Astrocyte of the cerebellum (primary cell): ENCODE measurements at regions not wholly inside any gene's neighbourhood (a gene's known extent, or its start where the extent isn't known, plus 50 kb on each side); places are given as distances from the start of the nearest gene placed in this dataset.
"Not testable (repeated sequence)": the region's sequence is repeated elsewhere in the genome, so short reads cannot be mapped to it uniquely, and the experiment has no call there.

ENCODE experiments used
- DNase-seq: peaks from one replicate; pipeline ENCODE4 v3.0.0-alpha.2; 2011; ENCODE audit warnings: low read depth
- H3K4me3 ChIP-seq: 2 replicates; pipeline ENCODE4 v1.5.1; 2011; ENCODE audit warnings: mild to moderate bottlenecking, low read depth, low read length, moderate library complexity
- in situ Hi-C: cut with HindIII; loops from 2 replicates; pipeline ENCODE4 v1.10.0; 2017; ENCODE audit warnings: low sequenced_read_pairs
- TF ChIP-seq, protein P1 (sequence below): IDR thresholded peaks from 2 replicates; pipeline ENCODE4 v1.5.1; 2012; ENCODE audit warnings: low read length, low read depth, moderate library complexity, mild to moderate bottlenecking; ENCODE audit errors: missing control alignments

DNA sequence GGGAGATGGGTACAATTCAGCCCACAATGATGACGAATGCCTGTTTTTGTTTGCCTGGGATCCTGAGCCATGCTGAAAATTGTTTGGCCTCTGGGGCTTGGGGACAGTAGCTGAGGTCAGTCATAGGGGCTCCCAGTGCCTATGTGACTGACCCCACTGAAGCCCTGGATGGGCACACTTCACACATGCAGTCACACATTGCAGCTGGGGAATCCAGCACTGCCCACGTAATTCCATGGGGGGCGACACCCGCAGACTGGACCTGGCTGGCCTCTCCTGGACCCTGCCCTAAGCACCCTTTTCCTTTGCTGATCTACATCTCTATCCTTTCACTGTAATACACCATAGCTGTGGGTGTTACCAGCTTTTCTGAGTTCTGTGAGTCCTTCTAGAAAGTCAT is 295.2 kb upstream of the HS6ST1 start:
- H3K4me3 ChIP-seq = no peak overlapping the region
- TF ChIP-seq, protein P1, sequence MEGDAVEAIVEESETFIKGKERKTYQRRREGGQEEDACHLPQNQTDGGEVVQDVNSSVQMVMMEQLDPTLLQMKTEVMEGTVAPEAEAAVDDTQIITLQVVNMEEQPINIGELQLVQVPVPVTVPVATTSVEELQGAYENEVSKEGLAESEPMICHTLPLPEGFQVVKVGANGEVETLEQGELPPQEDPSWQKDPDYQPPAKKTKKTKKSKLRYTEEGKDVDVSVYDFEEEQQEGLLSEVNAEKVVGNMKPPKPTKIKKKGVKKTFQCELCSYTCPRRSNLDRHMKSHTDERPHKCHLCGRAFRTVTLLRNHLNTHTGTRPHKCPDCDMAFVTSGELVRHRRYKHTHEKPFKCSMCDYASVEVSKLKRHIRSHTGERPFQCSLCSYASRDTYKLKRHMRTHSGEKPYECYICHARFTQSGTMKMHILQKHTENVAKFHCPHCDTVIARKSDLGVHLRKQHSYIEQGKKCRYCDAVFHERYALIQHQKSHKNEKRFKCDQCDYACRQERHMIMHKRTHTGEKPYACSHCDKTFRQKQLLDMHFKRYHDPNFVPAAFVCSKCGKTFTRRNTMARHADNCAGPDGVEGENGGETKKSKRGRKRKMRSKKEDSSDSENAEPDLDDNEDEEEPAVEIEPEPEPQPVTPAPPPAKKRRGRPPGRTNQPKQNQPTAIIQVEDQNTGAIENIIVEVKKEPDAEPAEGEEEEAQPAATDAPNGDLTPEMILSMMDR = no peak
- in situ Hi-C loops = no loop called here
- no peak for DNase-seq

DNA sequence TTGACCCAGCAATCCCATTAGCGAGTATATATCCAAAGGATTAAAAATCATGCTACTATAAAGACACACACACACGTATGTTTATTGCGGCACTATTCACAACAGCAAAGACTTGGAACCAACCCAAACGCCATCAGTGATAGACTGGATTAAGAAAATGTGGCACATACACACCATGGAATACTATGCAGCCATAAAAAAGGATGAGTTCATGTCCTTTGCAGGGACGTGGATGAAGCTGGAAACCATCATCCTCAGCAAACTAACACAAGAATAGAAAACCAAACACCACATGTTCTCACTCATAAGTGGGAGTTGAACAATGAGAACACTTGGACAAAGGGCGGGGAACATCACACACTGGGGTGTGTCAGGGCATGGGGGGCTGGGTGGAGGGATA is 296.2 kb upstream of the HS6ST1 start:
- DNase-seq, in situ Hi-C loops, H3K4me3 ChIP-seq: not testable (repeated sequence)

DNA sequence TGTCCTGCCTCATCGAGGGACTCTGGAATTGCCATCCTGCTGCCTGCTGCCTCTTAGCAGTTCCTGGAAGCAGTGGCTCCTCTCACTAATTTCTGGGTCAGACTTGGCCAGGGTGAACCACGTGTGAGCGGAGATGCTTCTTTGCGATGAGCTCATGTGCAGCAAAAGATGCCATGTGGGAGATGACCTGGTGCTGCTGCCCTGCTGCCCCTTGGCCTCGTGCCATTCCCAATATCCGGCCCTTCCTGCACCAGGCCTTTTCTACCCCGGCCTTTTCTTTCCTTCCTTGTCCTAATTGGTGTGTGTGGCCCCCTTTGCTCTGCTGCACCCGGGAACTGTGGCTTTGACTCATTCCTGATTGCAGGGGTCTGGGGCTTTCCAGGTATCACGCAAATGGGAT is 296.9 kb upstream of the HS6ST1 start:
- no peak for DNase-seq
- no peak overlapping the region for H3K4me3 ChIP-seq
- TF ChIP-seq, protein P1 = no peak
- in situ Hi-C loops = no loop called here

DNA sequence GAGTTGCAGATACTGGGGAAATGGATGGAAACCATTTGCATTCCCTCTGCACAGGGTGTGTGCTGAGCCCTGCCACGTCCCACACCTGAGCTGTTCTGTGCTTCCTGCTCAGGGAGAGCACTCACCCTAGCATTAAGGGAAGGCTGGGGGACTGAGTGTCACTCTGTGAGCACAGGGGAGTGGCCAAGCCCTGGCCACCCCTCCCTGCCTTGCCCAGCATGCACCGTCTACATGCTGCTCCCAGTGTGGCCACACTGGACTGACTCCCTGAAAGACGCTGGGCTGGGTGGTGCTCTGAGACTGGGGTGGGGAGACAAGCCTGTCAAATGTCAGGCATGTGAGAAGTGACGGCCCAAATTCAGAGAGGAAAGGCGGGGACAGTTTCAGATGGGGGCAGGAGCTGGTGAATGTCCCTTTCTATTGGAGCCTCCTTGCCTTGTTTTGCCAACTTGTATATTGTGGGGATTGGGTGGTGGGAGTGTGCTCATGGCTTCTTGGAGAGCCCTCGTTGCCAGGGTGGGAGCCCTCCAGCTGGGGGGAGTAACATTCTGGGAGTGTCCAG is 298.4 kb upstream of the HS6ST1 start:
- no peak overlapping the region for H3K4me3 ChIP-seq
- DNase-seq = no peak
- TF ChIP-seq, protein P1 = no peak
- in situ Hi-C loops = no loop called here

DNA sequence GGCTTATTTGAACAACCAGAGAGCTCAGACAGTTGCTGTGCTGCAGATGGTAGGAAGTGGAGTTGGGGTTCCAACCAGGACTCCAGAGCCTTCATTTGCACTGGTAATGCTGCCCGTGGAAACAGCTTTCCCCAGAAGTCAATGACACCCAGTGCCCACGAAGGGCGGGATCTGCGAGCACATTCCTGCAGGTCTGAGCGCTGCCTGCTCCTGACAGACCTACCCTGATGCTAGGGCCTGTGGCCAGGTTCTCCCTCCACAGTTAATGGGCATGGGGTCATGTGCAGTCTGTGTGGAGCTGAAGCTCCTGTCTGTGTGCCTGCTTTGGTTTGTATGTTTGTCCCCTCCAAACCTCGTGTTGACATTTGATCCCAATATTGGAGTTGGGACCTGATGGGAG is 299.0 kb upstream of the HS6ST1 start:
- H3K4me3 ChIP-seq = no peak overlapping the region
- in situ Hi-C loops = no loop called here
- TF ChIP-seq, protein P1 = no peak
- no peak for DNase-seq

DNA sequence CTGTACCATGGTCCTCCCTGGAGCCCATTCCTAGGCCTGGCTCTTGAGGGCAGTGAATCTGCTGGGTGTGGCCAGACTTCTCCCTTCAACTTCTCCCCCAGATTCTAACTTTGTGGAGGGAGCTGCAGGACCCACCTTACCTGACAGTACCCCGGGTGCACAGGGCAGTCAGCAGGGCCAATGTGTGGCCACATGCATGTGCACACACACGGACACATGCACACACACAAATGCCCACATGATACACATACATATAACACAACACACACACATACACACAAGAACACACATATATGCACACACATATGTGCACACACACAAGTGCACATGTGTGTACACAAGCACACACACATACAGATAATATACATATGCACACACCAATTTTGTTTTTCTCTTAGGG is 300.0 kb upstream of the HS6ST1 start:
- DNase-seq = no peak
- no peak overlapping the region for H3K4me3 ChIP-seq
- TF ChIP-seq, protein P1 = no peak
- in situ Hi-C loops = no loop called here

DNA sequence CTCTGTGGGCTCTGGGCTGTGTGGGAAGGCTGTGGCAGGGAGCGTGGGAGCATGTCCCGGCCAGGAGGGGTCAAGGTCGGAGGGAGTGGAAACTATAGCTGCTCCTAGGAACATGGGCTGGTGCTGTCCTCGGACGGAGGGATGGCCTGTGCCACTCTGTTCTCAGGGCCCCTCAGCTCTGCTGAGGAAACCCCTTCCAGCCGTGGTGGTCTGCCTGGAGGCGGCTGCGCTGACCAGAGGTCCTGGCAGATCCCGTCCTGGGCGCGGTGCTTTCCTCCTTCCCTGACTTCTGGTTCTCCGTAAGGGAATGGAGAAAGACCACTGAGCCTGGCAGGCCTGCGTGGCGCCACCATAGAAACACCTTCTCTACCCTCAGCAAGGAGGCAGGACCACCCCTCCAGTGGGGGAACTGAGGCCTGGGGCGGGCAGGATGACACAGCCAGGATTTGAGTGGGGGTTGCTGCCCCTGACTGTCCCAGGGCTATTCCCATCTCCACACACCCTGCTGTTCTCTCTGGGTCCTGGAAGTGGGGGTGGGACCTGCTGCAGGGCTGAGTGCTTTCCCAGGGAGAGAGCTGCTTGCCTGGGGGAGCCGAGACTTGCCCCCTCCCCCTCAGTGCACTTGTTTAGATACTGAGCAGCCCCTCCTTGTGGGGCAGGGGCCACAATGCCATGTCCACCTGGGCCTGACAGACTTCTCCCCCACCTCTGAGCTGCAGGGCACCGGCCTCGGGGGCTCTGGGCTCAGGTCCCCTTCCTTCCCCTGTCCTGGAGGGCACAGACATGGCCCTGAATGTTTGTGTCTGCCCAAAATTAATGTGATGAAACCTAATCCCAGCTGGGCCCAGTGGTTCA is 301.0 kb upstream of the HS6ST1 start:
- in situ Hi-C loops = no loop called here
- H3K4me3 ChIP-seq = no peak overlapping the region
- TF ChIP-seq, protein P1 = no peak
- DNase-seq = no peak
